Mucosa of gallbladder (tissue), 1 donor: ENCODE measurements at regions not wholly inside any gene's neighbourhood (a gene's known extent, or its start where the extent isn't known, plus 50 kb on each side); places are given as distances from the start of the nearest gene placed in this dataset.

Source experiments
- DNase-seq: peaks from one replicate; pipeline ENCODE4 v3.0.0-alpha.2; 2020; ENCODE audit warnings: low spot score
- donor health status: DM: no; HTN: no; CAD: no.

DNA sequence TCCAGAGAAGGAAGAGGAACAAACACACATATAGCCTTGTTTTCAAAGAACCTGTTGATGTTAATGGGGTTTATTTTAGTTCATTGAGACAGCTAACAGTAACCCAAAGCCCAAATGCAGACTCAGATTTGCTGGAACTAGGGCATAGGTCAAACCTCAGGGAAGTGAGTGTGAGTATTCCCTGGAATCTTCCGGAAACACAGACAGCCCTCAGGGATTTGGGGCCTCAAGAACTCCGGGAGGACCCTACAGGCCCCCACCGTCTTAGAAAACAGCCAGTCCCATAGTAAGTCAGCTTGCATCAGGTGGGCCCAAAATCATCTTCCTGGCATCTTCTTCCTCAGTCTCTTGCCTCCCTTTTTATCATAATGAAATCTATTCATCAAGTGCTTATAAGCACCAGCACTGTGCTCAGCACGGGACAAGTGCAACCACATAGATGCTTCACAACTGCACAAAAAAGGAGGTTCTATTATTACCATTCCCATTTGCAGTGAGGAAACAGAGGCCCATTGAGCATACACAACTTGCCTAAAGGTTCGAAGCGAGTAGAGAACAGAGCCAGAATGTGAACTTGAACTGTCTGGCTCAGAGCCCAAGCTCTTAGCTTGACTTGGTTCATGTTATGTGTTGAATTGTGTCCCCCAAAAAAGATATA, 50.2 kb upstream of the BCL11A start:
- DNase-seq: no peak

DNA sequence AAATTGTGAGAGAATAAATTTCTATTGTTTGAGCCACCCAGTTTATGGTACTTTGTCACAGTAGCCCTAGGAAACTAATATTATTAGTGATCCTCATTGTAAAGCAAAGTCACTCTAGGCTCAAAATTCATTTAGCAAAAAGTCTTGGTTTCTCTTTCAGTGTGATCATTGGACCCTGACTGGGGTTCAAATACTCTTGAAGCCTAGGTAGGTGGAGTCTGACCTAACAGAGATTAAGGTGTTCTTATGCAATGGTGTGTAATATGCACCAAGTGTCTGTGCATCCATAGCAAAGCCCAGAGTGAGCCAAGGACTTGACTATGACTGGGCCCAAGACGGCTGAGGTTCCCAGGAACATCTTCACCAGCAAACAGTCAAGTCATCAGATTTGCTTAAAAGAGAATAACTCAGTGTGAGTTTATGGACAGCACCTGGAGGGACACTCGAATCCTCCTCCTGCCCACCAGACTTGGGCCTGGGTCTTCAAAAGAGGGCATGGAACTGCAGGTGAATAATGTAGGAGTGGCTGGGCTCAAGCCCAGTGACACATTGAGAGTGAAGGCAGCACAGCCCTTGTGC, 51.1 kb upstream of the BCL11A start:
- DNase-seq: no peak

DNA sequence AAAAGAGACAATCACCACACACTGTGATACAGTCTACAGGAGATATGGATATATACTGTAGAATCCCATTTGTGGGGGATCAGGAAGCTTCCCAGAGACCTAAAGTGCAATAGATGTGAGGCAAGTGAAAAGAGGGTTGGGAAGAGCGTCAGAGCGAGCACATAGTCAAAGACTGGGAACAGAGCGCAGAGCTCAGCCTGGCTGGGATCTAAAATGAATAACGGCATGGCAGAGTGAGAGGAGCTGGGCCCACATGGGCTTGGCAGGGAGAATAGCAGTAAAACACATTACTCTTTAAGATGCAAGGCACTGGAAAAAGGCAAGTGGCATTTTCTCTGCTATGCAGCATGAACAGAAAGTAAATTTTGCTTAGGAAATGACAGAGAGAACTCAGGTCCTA, 52.4 kb upstream of the BCL11A start:
- DNase-seq: no peak

DNA sequence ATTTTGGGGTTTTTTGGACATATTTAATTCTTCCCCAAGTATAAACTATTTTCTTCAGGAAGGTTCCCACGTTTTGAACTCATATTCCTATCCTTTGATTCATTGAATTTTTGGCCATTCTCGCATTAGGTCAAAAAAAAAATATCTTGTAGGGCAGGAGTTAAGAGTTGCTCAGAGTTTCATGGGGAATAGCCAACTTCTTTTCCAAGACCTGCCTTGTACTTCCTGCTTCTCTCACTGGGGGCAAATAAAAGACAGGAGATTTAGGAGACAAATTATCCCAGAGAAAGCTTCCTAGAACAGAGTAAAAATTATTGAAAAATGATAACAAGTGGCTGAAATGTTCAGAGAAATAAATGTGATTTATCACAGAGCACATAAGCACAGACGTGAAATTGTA, 55.2 kb upstream of the BCL11A start:
- no peak for DNase-seq

DNA sequence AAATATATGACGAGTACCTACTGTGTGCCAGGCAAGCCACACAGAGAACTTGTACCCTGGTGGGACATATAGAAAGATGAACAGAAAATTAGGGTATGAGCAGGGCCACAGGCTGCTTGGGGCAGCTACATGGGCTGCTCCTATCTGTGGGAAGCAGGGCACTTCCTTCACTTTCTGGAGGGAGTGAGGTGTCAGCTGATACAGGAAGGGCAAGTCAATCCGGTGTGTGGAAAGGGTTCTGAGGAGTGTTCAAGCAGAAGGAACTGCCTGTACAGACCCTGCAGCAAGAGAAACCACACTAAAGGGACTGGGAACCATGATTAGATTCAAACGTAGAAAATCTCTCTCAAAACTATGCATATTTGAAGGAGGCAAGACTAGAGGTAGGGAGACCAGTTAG, 58.6 kb upstream of the BCL11A start:
- DNase-seq: no peak

DNA sequence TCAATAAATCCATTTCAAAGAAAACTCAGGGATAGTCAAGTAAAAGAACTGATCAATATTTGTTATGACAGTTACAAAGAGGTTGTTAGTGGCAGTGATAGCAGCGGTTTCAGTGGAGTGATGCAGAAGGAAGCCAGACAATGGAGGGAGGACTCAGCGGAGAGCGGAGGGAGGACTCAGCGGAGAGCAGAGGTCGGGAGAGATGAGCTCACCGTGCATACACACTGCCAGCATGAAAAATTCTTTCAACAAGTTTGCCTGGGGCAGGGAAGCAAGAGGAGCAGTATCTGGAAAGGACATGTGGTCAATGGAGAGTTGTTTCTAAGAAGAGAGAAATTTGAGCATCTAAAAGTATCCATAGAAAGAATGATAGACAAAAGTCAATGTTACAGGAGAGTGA, 60.9 kb upstream of the BCL11A start:
- no peak for DNase-seq

DNA sequence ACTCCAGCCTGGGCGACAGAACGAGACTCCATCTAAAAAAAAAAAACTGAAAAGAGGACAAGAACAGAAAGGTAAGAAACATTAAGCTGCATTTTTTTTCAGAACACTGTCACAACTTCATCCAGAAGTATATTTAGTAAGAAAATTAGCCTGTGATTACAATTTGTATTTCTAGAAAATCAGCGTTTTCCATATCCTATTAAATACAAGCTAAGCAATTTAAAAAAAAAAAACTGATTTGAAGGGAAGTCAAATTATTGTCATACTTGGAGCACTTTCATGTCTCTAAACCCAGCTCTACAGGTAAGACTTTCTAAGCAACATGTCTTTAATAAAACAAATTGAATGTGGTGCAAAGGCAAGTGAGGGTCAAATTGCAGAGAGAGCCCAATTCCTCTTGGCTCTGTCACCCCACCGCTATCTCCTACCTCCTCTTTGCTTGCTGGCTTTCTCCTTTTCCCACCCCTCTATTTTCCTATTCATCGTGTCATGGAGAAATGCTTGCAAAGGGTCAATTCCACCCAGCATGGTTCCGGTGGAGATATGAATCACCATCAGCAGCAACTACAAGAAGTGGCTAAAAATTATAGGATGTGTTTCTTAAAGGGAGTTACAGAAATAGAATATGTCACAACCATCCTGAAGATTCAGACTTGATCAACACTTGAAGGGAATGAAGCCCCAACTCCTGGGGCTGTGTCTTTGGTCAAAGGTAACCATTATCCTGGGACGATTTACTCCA, 68.4 kb upstream of the BCL11A start:
- DNase-seq: no peak

DNA sequence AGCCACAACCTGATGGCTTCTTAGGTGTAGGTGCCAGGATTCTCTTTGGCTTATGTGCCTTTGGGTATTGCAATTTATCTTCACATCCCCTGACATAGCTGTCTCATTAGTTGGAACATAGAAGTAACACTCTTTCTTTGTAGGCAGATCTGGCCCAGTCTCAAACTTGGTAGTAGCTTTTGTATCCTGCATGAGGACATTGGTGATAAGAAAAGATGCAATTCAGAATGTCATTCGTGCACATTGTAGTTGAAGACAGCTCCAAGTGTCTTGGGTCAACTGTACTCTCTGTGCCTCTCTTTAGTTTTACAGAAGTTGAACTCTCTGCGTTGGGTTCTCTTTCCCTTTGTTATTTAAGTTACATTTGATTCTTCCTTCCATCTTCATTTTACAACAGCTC, 69.6 kb upstream of the BCL11A start:
- DNase-seq: no peak

DNA sequence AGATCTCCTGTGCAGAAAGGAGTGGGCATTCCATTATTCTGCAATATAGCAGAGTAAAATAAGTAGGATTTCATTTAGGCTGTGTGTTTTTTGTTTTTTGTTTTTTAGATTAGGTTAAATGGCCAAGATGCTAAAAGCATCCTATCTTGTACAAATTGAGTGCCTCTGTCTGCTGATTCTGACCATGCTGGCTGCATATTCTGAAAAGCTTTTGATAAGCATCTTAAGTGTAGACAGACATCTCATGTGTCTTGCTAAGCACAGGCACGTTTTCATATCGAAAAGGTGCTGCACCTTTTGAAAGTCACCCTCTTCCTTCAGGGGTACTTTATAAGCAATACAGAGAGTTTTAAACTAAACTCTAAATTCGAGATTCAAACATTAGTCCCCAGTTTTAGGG, 74.0 kb upstream of the BCL11A start:
- no peak for DNase-seq

DNA sequence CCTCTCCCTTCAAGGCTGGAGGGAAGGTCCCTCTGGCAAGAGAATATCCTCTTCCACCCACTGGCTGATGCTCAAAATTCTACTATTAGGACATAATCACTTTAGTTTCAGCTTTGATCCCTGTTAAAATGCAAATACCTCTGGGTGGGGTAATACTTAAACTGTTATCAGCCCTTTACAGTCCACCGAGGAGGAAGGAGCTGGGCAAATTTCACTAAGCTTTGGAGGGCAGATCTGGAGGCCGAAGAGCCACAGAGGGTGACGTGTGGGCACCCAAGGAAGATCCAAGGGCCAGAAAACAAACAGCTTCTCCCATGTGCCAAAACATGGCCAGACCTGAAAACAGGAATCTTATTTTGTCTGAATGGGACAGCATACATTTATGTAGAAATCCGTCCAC, 74.6 kb upstream of the BCL11A start:
- no peak for DNase-seq

DNA sequence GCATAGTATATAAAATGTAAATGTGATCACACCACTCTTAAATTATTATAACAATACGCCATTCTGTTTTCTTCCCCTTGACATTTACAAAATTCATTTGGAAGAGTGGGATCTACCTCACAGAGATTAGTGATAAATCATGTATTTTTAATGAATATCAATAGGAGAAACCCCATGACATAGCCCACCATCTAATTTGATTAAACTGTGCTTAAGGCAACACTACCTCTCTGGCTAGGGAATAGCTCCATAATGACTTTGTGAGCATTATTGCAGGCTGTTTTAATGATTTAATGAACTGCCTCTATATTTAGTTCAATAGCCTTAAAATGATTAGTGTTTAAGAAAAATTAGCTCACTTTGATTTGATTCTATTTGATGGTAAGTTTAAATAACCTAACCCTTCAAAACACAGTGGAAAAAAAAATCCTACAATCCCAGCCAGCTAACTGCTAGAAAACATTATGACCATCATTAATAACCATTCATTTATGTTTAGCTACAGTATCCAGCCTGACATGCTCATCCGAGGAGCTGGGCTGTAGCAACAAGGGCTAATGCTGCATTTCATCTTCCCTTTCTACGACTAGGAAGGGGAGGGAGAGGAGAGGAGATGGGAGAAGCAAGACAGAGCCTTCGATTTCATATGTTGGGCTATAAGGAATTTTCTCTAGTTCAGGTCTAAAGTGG, 75.3 kb upstream of the BCL11A start:
- no peak for DNase-seq

DNA sequence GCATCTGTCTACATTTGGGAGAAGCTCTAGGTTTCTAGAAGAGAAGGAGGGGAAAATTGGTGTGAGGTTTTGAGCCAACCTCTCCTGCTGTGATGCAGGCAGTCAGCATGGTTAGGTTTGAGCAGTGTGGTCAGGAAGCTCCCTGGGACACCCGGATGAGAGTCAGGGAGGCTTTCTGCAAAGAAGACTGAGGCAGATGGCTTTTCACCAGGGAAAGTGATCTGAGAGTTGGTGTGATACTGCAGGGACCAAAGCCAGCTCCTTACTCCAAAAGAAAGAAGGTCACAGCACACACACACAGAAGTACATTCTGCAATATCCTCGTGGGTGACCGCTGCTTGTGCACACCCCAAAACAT, 75.8 kb upstream of the BCL11A start:
- DNase-seq: no peak

DNA sequence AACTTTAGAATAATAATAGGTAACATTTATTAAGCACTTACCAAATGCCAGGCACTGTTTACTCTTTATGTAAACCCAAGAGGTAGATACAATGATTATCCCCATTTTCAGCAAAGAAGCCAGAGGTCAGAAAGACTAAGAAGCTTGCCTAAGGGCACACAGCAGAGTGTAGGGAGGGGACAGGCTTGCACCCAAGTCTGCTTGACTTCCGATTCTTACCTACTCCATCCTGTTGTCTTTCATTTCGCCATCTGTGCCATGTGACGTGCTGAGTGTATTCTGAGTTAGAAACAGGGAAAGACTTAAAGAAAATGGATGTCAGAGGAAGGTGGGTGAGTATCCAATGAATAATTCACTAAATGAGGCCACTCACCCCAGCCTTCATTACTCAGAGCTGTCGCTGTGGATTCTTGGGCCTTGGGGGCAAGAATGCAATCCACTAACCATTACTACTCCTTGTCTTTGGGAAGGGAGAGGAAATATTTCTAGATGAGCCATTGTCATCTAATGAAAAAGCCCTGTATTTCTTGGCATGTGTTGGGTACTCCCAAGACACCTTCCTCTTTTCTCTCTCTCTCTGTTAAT, 76.4 kb upstream of the BCL11A start:
- DNase-seq: no peak

DNA sequence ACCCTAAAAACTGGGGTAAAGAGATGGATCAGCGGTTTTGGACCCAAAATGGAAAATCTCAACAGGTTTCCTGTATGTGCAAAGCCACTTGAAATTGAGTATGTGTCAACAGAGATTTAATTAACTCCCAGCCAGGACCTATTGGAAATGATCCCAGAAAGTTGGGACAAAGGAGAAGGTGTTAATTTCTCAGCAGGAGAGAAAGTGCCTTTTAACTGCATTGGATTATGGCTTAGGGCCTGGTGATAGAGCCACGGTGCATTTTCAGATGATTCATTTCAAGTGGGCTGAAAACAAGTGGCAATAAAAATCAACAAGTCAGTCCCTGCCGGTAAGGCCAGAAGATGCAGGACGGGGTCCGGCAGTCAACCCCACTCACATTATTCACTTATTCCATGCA, 80.2 kb upstream of the BCL11A start:
- DNase-seq: no peak

DNA sequence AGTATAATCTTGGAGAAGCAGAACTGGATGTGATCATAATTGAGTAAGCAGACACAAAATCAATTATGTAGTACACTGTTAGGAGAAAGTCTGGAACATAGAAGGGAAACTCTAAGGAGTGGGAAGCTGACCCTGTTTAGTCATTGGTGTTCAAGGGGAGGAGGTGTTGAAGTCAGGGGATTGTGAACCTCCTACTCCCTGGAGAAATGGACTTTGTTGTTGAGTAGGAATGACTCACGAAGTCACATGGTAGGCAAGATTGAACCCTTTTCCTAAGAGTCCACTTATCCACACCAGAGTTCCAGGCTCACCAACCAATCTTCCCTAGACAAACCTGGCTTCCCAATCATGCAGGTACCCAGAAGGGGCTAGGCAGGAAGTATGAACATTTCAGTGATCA, 81.0 kb upstream of the BCL11A start:
- peak; percentile 47 for DNase-seq

DNA sequence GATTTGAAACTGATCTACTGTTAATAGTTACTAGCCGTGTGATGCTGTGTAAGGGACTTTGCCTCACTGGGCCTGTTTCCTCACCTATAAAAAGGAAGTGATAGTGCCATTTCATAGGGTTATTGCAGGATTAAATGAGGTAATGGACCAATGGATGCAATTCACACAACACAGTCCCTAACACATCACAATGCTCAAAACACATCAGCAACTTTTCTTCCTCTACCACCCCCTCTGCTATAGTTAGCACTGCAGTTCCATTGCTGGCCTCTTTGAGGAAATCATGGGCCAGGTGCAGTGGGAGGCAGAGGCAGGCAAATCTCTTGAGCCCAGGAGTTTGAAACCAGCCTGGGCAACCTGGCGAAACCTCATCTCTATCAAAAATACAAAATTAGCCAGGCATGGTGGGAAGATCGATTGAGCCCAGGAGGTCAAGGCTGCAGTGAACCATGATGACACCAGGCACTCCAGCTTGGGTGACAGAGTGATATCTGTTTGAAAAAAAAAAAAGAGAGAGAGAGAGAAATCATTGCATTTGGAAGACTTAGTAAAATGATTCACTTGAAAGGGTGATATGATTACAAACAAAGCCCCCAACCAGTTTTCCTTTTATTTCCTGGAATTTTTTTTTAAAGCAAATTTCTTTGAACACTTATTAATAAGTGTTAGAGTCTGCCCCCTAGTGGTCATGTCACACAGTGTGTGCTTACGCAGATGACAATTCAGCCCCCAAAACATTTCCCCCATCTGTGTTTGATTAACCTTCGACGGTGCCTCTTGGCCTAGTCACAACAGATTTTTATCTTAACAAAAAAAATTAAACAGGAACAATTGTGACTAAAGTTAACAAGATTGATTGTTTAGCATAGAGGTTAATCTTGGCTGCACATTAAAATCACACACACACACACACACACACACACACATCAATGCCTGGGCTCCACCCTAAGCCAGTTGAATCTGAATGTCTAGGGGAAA, 88.6 kb upstream of the BCL11A start:
- peak; percentile 23 for DNase-seq

DNA sequence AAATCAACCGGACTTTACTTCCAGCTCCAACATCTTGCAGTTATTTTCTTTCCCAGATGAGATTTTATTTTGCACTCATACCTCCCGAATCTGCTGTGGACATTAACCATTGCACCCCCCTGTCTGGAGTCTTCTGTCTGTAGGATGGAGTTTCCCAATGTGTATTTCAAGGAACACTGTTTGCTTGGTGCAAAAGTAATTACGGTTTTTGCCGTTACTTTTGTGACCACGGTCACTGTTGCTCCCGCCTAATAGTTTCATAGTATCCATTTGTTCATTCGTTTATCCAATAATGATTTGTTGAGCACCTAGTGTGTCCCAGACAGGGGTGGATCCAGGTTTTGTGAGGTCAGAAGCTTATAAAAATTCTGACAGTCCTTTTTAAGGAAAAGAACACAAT, 90.3 kb upstream of the BCL11A start:
- no peak for DNase-seq

DNA sequence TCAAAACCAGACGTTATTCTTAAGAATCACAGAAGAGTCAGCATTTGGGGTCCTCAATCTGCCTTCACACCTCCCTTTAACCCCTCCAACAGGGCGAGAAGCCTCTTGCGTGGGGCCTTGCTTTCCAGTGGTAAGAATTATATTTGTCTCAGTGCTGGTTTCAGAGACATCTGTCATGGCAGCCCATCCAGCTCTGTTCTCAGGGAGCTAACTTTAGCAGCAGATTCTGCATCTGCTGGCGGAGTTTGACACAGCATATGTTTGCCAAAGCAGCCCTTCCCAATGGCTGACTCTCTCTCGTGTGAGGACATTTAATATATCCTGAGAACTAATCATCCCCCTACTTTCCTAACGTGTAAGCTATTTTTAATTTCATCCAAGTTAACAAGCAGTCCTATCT, 91.5 kb upstream of the BCL11A start:
- DNase-seq: no peak

DNA sequence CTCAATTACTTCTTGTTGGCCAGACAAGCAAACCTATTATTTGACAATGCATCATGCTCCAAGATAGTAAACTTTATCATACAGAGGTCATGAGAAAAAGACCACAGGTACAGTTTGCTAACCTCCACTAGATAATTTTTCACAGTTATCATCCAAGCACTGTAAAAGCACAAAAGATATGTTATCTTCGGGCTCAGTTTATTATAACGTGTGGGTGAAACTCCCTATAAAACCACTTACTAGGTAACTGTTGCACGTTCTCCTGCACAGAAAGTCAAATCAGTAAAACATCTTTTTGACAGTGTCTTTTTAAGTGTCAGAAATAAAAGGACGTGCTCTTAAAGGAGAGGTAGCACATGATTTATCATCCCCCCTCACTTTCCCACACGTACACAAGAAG, 94.7 kb upstream of the BCL11A start:
- DNase-seq: no peak

DNA sequence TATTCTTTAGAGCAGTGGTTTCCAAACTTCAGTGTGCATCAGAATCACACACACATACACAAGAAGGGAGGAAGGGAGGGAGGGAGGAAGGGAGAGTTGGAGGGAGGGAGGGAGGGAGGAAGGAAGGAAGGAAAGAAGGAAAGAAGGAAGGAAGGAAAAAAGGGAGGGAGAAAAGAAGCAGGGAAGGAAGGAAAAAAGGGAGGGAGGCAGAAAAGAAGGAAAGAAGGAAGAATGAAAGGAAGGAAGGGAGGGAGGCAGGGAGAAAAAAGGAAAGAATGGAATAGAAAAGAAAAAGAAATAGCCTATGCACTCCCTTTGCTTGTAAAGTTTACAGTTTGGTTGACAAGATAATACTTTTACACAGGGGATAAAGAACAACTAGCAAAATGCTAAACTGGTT, 96.3 kb upstream of the BCL11A start:
- DNase-seq: no peak

DNA sequence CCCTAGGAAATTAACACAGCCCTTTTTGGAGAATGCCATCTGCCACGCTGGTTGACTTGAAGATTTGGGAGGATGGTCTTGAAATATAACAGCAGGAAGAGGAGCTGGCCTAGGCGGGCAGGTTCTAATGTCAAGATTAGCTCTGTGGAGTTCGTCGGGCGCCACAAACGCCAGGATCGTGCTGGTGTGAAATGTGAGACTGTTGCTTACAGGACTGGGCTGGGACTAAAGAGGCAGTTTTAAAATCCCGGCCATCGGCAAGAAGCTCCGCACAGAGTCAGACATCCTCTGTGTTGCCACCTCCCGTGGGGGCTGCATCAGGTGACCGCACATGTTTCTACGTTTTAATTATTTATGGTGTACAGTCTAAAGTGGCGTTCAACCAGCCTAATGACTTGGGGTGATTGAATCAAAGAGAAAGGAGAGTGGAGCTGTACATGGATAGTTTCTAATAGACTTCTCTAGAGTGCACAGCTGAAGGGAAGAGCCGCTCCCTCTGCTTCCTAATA, 99.4 kb upstream of the BCL11A start:
- DNase-seq: no peak
